ENCODE measurements at regions not wholly inside any gene's neighbourhood (a gene's known extent, or its start where the extent isn't known, plus 50 kb on each side); places are given as distances from the start of the nearest gene placed in this dataset.
"Not testable (repeated sequence)": the region's sequence is repeated elsewhere in the genome, so short reads cannot be mapped to it uniquely, and the experiment has no call there.

GRCh38 chr1:114032271-114033215, 53.3 kb downstream of the OLFML3 start:
- no peak for DNase-seq (ENCODE audit: low spot score)

DNA sequence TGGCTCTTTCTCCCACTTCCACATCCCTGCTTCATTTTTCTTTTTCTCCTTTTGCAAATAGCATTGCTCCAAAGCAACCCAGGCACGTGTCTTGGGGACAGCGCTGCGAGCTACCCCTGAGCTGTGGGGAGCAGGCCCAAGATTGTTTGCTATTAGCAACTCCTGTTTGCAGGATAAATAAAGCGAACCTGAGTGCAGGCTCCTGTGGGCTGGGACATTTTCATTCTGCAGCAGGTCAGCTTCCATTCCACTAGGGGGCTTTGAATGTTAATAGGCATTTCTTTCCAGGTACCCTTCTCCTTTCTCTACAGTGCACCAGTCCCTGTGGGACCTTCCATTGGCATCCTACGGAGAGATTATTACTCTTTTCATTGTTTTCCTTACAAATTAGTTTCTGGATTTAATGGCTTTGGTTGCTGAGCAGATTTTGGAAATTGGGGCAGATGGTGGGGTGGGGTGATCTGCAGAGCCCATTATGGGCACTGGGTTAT, 54.0 kb downstream of the OLFML3 start:
- DNase-seq (ENCODE audit: low spot score) = peak; percentile 49

DNA sequence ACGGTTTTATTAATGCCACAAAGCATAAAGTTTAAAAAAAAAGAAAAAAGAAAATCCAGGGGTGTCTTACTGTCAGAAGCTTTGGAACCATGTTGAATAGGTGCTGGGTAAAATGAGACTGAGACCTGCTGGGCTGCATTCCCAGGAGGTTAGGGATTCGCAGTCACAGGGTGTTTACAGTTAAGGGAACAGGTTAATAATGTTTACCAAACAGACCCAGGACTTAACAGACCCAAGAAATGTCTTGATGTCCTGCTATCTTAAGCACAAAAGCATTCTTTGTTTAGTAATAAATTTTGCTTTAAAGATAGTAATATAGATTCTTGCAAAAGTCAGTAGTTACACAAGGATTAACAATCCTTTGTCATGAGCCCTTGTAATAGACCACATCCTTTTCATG, 54.7 kb downstream of the OLFML3 start:
- DNase-seq (ENCODE audit: low spot score) = no peak

DNA sequence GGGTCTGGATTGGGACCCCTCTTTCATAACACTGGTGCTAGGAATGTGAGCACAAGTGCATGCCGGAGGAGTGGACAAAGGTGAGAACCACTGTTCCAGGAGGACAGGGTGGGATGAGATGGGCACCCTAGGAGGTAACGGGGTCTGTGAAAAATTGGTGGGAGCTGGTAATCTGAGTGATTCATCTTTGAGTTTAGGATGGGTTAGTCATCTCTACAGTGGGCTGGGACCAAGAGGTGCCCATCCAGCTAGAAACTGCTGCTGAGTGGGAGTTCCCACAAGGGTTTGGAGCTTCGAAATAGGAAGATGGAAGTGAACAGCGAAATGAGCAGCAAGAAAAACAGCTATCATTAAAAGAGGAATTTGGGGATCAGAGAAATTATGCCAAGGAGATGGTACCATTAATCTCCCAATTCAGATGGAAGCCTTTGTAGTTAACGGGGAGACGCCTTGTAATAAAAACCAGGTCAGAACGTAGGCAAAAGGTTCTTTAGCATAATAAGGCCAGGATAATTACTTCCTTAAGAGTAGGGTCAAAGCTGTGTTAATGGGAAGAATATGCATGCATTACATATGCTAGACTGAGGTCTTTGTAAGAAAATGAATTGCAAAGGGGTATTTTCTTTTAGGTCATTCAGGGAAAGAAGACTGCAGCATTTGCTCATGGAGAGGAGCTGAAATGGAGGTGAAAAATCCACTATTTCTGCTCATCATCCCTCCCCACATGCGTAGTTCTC, 55.5 kb downstream of the OLFML3 start:
- DNase-seq (ENCODE audit: low spot score) = no peak

- DNase-seq (ENCODE audit: low spot score) = no peak
Measured at GRCh38 chr1:114035304-114035700, 56.0 kb downstream of the OLFML3 start.

DNA sequence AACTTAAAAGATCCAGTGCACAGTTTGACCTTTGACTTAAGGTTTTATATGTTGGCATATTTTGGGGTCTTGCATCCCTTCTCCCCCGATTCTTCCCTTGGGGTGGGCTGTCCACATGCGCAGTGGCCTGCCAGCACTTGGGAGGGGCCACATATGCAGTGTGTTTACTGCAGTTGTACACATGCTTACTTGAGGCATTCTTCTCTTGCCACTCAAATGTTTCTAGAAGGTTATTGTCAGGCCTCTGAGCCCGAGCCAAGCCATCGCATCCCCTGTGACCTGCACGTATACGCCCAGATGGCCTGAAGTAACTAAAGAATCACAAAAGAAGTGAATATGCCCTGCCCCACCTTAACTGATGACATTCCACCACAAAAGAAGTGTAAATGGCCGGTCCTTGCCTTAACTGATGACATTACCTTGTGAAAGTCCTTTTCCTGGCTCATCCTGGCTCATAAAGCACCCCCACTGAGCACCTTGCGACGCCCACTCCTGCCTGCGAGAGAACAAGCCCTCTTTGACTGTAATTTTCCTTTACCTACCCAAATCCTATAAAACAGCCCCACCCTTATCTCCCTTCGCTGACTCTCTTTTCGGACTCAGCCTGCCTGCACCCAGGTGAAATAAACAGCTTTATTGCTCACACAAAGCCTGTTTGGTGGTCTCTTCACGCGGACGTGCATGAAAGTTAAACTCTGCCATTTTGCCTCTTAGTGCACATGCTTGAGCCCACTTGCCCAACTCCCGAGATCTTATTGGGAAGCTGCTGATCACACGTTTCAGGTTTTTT, 57.8 kb downstream of the OLFML3 start:
- not testable (repeated sequence) for DNase-seq (ENCODE audit: low spot score)

DNA sequence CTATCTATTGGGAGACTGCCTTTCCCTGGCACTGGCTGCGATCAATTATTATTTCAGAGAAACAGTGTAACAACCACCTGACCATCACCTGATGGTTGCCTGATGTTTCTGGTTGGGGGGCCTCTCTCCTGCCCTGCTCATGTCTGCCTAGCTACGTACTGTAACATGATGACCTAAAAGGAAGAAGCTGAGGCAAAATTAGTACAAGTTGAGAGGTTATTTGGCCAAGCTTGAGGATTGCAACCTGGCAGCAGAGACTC, 58.3 kb downstream of the OLFML3 start:
- no peak for DNase-seq (ENCODE audit: low spot score)

GRCh38 chr1:114037962-114038816, 58.9 kb downstream of the OLFML3 start:
- DNase-seq (ENCODE audit: low spot score) = no peak

Measured in ecto neural progenitor cell (in vitro differentiated cells).